C4-2B (cell line): ENCODE measurements at regions not wholly inside any gene's neighbourhood (a gene's known extent, or its start where the extent isn't known, plus 50 kb on each side); places are given as distances from the start of the nearest gene placed in this dataset.

Experiments used
- ZFX ChIP-seq: fragments of 450-650 bp; IDR thresholded peaks from 2 replicates; pipeline ENCODE4 v1.6.1; 2017
- TF ChIP-seq, protein P1 (sequence below): fragments of 450-650 bp; conservative IDR thresholded peaks from 2 replicates; pipeline ENCODE4 v1.5.1; 2017; ENCODE audit warnings: mild to moderate bottlenecking

GRCh38 chr3:87175732-87176131 lies 51.4 kb upstream of the CHMP2B start:
- TF ChIP-seq, protein P1, sequence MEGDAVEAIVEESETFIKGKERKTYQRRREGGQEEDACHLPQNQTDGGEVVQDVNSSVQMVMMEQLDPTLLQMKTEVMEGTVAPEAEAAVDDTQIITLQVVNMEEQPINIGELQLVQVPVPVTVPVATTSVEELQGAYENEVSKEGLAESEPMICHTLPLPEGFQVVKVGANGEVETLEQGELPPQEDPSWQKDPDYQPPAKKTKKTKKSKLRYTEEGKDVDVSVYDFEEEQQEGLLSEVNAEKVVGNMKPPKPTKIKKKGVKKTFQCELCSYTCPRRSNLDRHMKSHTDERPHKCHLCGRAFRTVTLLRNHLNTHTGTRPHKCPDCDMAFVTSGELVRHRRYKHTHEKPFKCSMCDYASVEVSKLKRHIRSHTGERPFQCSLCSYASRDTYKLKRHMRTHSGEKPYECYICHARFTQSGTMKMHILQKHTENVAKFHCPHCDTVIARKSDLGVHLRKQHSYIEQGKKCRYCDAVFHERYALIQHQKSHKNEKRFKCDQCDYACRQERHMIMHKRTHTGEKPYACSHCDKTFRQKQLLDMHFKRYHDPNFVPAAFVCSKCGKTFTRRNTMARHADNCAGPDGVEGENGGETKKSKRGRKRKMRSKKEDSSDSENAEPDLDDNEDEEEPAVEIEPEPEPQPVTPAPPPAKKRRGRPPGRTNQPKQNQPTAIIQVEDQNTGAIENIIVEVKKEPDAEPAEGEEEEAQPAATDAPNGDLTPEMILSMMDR: no peak
- TF ChIP-seq ZFX: no peak
